Endothelial cell (in vitro differentiated cells): ENCODE measurements at regions not wholly inside any gene's neighbourhood (a gene's known extent, or its start where the extent isn't known, plus 50 kb on each side); places are given as distances from the start of the nearest gene placed in this dataset.

Experiments
- DNase-seq: peaks from one replicate; pipeline ENCODE4 v3.0.0; 2021; ENCODE audit warnings: low spot score
- H3K27ac Mint-ChIP-seq: one replicate; pipeline ENCODE4 v1.8.0; 2021; ENCODE audit warnings: mixed read lengths, inconsistent platforms; ENCODE audit not compliant: unreplicated experiment
- H3K27me3 Mint-ChIP-seq: one replicate; pipeline ENCODE4 v1.8.0; 2021; ENCODE audit warnings: mild to moderate bottlenecking, moderate library complexity, mixed read lengths, inconsistent platforms; ENCODE audit not compliant: unreplicated experiment
- H3K36me3 Mint-ChIP-seq: one replicate; pipeline ENCODE4 v1.8.0; 2021; ENCODE audit warnings: mild to moderate bottlenecking, low read depth, mixed read lengths, inconsistent platforms; ENCODE audit not compliant: unreplicated experiment
- H3K4me1 Mint-ChIP-seq: one replicate; pipeline ENCODE4 v1.8.0; 2021; ENCODE audit warnings: mild to moderate bottlenecking, mixed read lengths, inconsistent platforms; ENCODE audit not compliant: unreplicated experiment
- H3K4me3 Mint-ChIP-seq: one replicate; pipeline ENCODE4 v1.8.0; 2021; ENCODE audit warnings: mild to moderate bottlenecking, mixed read lengths, inconsistent platforms; ENCODE audit not compliant: unreplicated experiment
- H3K9me3 Mint-ChIP-seq: one replicate; pipeline ENCODE4 v1.8.0; 2021; ENCODE audit warnings: mixed read lengths, inconsistent platforms; ENCODE audit not compliant: unreplicated experiment
- TF ChIP-seq, protein P1 (sequence below): fragments of 200-600 bp; sonication (generic); IDR thresholded peaks from one replicate; pipeline ENCODE4 v1.5.0; 2021; ENCODE audit warnings: antibody characterized with exemption; ENCODE audit not compliant: unreplicated experiment

DNA sequence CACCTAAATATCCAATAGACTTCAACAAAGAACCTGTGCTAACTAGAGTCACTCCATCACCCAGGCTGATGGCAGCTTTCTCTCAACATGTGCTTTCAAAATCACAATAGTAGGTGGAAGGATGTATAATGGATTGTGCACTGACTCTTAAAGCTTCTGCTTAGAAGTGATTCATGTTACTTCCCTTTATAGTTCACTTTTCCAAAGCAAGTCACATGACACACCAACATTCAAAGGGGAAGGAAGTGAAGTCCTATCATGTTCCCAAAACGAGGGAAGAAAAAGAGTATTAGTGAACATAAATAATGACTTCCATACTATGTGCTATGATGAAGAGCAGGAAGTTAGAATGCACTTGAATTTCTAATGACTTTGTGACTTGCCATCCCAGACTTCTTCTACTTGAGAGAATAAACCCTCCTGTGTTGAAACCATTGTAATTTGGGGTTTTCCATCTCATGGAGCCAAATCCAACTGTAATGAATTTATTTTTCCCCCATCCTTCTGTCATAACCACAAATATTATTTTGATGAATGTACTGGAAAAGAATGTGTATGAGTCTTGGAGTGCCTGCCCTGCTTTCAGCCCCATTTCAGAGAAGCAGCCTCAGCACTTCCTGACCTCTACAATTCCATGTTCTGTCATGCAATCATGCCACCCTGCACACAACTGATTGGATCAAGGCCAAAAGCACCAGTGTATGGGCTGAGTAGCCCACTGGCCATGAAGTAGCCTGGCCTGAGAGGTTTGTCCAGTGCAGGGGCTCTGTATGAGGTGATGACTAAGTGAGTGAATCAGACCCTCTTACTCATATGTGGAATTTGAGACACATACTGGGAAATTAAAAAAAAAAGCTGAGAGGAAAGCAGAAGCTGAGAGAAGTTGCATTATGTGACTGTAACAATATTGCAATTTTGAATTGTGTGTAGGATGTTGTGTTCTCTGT is 525.9 kb upstream of the CLINT1 start:
- no peak for DNase-seq
- H3K4me3 Mint-ChIP-seq, result no peak overlapping the region
- no peaks in the 10 kb centered on the region for H3K4me1 Mint-ChIP-seq
- TF ChIP-seq, protein P1, sequence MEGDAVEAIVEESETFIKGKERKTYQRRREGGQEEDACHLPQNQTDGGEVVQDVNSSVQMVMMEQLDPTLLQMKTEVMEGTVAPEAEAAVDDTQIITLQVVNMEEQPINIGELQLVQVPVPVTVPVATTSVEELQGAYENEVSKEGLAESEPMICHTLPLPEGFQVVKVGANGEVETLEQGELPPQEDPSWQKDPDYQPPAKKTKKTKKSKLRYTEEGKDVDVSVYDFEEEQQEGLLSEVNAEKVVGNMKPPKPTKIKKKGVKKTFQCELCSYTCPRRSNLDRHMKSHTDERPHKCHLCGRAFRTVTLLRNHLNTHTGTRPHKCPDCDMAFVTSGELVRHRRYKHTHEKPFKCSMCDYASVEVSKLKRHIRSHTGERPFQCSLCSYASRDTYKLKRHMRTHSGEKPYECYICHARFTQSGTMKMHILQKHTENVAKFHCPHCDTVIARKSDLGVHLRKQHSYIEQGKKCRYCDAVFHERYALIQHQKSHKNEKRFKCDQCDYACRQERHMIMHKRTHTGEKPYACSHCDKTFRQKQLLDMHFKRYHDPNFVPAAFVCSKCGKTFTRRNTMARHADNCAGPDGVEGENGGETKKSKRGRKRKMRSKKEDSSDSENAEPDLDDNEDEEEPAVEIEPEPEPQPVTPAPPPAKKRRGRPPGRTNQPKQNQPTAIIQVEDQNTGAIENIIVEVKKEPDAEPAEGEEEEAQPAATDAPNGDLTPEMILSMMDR, result no peak
- no peak overlapping the region for H3K27ac Mint-ChIP-seq
- H3K9me3 Mint-ChIP-seq, result no peaks in the 10 kb centered on the region
- peaks cover 5% of the 10 kb centered on the region for H3K27me3 Mint-ChIP-seq
- no peaks in the 10 kb centered on the region for H3K36me3 Mint-ChIP-seq

DNA sequence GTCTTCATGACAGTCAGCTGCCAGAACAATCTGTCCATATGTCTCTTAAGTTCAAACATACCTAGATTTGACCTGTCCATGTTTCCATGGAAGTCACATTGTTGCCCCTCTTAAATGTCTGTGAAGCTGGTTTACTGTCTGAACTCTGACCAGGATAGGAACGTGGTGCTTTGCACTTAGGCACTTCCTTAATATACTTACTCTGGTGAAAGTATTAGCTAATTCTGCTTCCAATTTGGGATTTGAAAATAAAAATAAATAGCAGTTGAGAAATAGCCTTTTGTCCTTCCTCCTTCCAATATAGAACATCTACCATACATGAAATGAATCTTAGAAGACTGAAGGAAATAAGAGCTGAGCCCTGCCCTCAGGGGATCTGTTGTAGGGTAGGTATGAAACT is 524.5 kb upstream of the CLINT1 start:
- no peaks in the 10 kb centered on the region for H3K4me1 Mint-ChIP-seq
- H3K4me3 Mint-ChIP-seq, result no peak overlapping the region
- peaks cover 5% of the 10 kb centered on the region for H3K27me3 Mint-ChIP-seq
- H3K27ac Mint-ChIP-seq, result no peak overlapping the region
- DNase-seq, result no peak
- no peaks in the 10 kb centered on the region for H3K36me3 Mint-ChIP-seq
- TF ChIP-seq, protein P1, result no peak
- no peaks in the 10 kb centered on the region for H3K9me3 Mint-ChIP-seq

DNA sequence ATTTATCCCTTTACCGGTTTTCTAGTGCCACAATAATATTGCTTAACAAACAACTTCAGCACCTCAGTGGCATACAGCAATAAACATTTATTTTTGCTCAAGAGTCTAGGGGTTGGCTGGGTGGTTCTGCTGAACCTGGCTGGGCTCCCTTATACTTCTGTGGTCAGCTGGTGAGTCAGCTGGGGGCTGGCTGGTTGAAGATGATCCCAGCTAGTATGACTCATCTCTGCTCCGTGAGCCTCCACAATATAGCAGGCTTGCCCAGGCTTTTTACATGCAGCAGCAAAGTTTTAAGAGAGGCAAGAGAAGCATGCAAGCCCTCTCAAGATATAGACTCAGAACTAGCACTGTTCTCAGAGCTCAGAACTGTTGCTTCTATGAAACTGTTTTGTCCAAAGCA is 523.5 kb upstream of the CLINT1 start:
- no peaks in the 10 kb centered on the region for H3K36me3 Mint-ChIP-seq
- no peak overlapping the region for H3K4me3 Mint-ChIP-seq
- no peak for DNase-seq
- H3K9me3 Mint-ChIP-seq, result no peaks in the 10 kb centered on the region
- TF ChIP-seq, protein P1, result no peak
- H3K27ac Mint-ChIP-seq, result no peak overlapping the region
- H3K27me3 Mint-ChIP-seq, result peaks cover 5% of the 10 kb centered on the region
- H3K4me1 Mint-ChIP-seq, result no peaks in the 10 kb centered on the region

DNA sequence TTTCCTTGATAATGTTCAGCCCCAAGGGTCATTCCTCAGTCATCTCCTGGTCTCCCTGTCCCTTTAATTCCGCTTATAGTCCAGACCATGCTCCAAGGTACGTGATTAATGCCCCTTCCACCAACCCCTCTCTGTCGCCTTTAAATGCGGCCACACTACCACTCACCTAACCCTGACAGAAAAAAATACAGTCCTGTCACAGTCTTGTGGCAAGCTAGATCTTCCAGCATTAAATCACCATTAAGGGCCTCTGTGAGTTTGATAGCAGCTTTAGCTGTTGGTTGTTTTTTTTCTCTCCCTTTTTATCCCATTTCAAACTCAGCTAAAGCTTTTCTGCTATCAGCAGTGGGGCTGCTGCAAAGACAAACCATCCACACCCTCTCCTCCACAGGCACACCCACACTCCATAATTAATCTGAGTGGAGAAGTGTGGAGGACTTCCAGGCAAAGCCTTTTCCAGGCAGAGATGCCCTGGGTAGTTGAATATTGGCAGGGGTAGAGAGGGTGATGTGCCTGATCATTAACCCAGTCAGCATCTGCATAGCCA is 522.7 kb upstream of the CLINT1 start:
- H3K36me3 Mint-ChIP-seq, result no peaks in the 10 kb centered on the region
- H3K27ac Mint-ChIP-seq, result no peak overlapping the region
- DNase-seq, result no peak
- no peak overlapping the region for H3K4me3 Mint-ChIP-seq
- no peaks in the 10 kb centered on the region for H3K9me3 Mint-ChIP-seq
- TF ChIP-seq, protein P1, result no peak
- H3K27me3 Mint-ChIP-seq, result peaks cover 5% of the 10 kb centered on the region
- H3K4me1 Mint-ChIP-seq, result no peaks in the 10 kb centered on the region

DNA sequence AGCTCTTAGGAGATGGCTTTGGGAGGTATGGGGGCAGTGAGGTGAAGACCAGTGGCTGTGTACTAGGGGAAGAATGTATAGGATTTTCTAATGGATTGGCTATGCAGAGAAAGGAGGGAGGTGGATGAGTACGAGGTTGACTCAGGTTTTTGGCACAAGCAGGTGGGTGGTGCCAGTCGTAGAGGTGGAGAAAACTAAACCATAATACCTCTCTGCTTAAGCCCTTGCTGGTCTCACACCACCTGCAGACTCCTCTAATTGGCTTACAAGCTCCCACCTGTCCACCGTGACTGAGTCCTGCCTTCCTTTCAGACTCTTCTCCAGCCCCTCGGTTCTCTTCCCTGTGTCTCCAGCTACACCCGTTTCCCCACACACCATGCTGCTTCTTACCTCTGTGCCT is 521.7 kb upstream of the CLINT1 start:
- Mint-ChIP-seq H3K27me3 (peaks cover 5% of the 10 kb centered on the region), H3K36me3 (no peaks in the 10 kb centered on the region), H3K9me3 (no peaks in the 10 kb centered on the region), H3K4me1 (no peaks in the 10 kb centered on the region), H3K4me3 (no peak overlapping the region), H3K27ac (no peak overlapping the region)
- TF ChIP-seq, protein P1, result no peak
- DNase-seq, result no peak
